Hematopoietic multipotent progenitor cell treated with erythropoietin and hydrocortisone succinate and interleukin-3 and kit ligand, for 4 days (in vitro differentiated cells): ENCODE measurements at regions not wholly inside any gene's neighbourhood (a gene's known extent, or its start where the extent isn't known, plus 50 kb on each side); places are given as distances from the start of the nearest gene placed in this dataset.

ENCODE experiments used
- DNase-seq: peaks from one replicate; pipeline ENCODE4 v3.0.0-alpha.2; 2015

DNA sequence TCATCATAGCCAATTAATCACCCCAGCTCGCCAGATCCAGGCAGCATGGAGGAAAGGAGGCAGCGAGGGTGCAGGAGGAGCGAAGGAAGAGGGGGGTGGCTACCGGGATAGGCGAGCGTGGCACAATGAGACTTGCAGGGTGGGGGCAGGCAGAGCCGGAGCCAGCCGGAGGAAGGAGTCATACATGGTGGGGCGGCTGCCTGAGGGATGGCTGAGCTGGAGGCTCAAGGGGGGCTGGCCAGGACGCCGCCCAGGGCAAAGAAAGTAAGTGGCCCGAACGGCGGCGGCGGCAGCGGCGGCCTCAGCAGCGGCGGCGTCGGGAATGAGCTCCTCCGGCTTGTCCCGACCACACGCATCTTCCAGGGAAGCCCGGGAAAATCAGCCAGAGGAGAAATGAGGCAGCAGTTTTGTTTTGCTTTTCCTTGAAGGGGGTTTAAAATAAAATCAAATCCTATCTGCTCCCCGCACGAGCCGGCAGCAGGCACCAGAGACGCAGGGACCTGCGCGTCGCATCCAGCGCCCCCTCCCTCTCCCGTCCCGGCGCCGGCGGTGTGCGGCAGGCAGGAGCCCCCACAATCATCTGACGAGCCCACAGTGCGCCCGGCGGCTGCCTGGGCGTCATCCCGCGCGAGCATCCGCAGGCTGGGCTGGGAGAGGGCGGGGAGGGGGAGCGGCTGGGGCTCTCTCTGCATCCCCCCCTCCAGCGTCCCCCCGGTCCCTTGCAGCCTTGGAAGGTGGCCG is 263.6 kb downstream of the CTTN start:
- DNase-seq, result no peak

DNA sequence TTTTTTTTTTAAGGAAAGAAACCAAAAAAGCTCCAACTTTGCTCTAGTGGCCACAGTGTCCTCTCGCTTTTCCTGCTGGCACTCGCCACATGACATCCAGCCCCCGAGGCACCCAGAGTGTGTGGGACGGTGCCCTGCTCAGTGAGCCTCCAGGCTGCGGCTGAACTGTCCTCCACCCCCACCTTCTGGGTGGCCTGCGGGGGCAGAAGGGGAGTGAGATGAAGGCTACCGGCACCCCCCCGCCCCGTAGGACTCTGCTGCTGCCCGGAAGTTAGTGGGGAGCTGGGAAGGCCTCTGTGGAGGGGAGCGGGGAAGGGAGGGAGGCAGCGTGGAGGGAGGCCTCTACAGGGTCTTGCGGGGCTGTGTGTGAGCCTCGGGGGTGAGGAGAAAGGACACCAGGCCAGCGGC is 264.4 kb downstream of the CTTN start:
- no peak for DNase-seq

DNA sequence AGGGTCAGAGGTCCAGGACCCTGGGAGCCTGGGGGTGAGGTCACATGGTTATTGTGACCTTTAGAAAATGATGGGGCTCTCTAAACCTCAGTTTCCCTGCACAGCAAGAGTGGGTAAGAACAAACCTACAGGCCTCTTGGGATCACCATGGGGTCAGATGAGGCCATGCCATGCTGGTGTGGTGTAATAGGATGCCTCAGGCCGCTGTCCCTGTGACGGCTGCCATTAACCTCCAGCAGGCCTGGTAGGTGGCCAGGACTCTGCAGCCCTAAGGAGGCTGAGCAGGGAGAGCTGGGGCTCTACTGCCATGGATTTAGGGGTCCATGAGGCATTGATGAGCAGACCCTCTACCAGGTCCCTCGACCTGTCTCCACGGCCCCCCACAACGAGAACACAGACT is 265.5 kb downstream of the CTTN start:
- DNase-seq, result no peak

DNA sequence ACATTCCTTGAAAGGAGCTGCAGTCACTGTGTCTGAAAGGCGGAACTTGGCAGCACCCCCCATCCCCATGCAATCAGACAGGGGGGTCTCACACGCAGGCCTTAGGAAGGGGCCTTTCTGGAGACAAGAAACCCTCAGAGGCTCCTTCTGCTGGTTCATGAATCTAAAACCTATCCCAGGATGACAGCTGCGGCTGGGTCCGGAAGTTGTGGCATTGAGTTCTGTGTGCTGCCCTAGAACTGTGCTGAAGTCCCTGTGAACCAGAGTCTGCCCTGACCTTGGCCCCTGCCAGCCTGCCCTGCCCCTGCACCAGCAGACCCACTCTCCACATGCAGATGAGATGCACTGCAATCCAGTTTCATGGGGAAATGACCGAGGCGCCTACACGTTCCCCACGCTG is 268.0 kb downstream of the CTTN start:
- DNase-seq, result peak; percentile 16

DNA sequence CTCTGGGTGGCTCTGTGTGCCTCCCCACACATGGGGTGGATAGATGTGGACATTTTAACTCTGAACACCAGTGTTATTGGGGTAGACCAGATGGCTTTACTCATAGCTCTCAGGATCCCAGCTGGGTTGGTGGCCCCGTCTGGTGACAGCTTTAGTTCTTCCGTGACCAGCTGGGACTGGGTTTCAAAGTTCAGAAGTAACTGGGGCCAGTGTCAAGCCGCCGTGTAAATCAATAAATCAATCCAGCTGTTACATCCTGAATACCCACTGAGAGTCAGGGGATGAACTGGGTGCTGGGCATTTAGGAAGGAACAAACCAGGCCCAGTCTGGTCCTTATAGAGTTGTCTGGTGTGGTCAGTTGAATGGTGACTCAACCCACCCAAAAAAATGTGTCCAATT is 269.4 kb downstream of the CTTN start:
- DNase-seq, result no peak

DNA sequence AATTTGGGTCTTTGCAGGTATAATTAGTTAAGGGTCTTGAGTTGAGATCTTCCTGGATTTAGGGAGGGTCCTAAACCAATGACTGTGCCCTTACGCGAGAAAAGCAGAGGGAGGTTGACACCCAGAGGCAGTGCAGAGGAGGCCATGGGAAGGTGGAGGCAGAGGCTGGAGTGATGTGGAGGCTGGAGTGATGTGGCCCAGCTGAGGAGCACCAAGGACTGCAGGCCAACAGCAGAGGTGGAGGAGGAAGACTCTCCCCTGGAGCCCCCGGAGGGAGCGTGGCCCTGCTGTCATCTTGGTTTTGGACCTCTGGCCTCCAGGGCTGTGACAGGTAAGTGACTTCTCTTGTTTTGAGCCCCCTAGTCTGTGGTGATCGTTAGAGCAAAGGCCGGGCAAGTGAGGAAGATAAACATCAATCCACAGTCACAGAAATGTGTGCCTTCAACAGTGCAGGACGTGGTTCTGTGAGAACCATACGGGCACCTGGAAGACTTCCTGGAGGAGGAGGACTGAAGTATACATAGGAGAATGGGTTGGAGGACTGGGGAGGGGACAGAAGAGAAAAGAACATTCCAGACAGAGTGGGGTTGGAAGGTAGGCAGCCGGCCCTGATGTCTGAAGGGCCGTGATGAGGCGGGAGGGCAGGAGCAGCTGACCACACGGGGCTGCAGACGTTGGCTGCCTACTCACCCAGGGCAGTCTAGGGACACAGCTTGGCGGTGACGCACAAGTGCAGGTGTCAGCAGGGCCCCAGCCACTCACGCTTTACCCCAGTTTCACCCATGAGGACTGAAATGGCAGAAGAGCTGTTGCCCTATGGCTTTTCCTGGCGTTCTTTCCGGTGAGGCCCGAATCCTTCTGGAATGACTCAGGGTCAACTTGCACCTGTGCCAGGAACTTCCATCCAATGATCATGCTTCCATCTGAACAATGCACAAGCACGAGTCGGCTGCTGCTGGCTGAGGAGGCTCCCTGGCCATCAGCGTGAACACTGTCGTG is 270.2 kb downstream of the CTTN start:
- no peak for DNase-seq

DNA sequence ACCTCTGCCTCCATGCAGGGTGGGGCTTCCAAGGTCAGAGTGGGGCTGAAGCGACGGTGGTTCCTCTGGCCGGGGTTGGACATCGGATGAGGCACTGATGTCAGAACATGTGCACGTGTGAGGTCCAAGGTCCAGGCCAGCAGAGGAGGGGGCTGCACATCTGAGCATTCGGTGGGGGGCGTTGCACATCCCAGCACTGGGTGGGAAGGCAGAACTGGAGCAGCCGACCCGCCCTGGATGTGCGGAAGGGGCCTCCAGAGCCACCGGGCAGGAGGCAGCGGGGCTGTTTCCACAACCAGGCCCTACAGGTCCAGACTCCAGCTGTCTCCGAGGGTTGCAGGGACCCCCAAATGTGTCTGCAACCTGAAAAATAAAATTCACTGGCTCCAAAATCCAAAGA is 271.0 kb downstream of the CTTN start:
- DNase-seq, result no peak

DNA sequence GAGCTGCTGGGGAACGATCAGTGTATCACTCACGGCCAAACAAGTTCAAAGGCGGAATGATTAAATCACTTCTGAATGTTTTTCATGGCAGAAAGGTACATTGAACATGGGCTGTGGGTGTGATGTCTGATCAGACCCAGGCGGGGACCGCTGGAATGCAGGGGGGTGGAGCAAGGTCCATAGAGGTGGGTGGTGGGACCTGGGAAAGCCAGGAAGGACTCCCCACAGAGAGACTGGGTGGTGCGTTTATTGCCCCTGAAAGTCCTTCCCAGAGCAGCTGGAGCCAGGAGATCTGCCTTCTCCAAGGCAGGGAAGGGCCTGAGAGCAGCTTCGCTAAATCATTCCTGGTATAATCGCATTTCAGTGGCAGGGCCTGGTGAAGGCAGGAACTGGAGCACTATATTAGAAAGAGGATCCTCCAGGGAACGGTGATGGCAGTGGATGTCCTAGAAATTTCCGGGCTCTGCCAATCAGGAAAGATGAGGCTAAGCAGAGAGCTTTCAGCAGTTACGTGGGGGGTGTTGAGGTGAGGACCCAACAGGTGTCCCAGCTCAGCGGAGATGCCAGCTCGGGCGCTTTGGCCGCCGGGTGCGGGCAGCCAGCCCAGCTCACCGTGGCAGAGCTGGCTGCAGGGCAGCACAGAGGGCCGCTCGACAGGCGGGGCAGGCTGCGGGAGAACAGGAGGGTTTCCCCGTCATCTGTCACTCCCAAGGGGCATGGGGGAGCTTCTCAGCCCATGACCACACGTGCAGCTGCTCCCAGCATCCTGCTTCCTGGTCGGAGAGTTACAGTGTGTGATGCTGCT is 271.7 kb downstream of the CTTN start:
- no peak for DNase-seq

DNA sequence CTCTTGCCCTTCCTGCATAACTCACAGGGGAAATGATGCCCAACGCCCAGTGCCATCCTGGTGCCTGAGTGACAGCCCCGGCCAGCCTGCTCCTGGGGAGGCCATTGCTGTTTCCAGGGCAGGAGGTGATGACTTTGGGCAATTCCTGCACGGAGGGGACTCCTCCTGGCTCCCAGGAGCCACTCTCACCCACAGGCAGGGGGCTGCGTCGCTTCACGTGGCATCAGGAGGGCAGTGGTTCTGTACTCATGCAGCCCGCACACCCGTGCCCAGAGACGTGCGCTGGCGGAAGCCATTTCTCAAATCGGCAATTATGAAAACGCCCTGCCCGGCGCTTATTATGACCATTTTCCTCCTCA is 272.3 kb downstream of the CTTN start:
- no peak for DNase-seq

DNA sequence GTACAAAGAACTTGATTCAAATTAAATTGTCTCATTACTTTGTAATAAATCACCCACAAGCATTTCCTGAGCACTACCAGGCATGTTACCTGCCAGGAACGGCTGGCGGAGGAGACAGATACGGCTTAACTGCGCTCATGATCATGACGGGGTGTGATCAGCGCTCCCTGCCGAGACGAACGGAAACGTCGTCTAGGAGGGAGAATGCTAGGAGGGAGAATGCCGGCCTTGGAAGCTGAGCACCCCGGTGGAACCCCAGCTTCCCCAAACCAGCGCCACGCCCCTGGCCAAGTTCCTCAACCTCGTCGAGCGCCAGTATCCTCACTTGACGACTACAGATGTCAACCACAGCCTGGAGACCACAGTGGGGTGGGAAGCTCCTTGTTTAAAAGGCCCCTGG is 272.8 kb downstream of the CTTN start:
- peak; percentile 8 for DNase-seq

DNA sequence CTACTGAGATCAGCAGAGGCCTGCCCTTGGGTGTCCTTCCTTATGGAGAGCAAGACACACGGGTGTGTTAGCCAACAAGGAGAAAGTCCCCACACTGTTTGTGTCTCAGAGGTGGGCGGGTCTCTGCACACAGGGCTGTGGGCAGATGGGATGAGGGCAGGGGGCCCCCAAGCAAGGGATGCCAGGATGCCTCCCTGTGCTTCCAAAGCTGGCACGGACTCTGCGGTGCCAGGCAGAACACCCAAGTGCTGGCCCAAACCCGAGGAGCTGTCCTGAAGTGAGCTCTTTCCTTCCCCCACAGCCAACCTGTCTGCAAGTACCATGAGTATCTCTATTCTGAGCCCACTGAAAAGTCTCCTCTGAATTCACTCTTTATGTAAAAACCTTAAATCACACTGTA is 273.3 kb downstream of the CTTN start:
- DNase-seq, result no peak

DNA sequence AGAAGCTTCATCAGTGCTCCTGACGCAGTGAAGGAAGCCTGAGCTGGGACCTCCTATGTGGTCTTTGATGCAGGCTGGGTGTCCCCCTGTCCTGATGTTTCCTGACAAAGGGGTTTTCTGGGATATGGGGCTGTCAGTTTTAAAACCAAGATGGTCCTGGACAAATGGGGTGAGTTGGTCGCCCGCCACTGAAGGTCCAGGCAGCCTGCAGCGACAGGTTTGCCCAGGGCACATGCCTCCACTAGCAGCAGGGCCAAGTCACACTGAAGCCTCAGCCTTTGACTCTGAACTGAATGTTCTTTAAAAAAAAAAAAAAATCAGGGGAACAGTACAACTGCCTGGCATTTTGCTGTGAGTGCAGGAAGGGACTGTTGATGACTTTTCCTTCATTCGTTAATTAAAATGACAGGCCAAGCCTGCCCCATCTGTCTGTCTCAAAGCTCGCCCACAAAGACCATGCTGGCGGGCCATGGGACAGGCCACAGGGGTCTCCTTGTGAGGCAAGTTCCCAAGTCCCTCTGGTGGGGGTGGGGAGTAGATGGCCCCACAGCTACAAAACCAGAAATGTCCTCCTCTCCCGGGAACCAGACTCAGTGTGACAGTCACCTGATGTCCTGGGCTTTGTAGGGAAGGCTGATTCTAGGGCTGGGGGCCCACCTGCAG is 274.8 kb downstream of the CTTN start:
- no peak for DNase-seq

DNA sequence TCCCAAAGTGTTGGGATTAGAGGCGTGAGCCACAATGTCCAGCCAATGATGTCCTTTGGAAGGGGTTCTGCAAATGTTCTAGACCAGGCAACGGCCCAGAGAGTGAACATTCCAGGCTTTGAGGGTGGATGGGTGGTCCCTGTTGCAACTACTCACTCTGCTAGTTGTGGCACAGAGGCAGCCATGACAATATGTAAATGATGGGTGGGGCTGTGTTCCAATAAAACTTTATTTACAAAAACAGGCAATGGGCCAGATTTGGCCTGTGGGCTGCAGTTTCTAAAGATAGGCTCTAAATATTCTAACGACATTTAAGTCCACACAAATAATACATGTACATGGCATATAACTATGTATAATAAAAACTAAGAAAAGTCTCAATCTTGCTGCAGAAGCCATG is 276.3 kb downstream of the CTTN start:
- DNase-seq, result no peak

DNA sequence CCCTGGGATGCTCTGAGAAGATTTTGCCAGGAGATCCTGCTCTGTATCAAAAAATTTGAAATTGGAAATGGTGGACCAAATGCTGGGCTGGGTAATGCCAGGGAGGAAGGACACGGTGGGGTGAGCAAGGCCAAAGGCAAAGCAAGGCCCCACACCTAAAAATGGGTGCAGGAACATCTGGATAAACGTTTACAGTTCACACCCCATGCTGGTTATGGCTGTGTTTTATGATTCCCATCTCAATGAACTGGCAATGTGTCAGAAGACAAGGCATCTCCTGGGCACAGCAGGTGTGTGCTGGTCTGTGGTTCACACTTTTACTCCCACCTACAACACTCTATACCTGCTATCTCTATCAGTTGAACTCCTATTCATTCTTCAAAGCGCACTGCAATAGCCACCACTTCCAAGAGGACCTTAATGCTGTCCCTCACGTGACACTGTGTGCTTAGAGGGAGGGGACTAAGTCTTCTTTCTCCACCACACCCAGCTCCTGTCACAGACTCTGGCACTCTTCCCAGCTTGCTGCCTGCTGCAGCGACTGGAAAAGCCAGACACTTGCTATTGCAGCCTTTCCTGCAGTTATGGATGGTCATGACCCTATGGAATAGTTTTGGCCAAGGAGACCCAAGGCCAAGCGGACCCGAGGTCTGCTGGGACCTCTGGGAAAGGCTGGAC is 277.5 kb downstream of the CTTN start:
- peak; percentile 26 for DNase-seq

DNA sequence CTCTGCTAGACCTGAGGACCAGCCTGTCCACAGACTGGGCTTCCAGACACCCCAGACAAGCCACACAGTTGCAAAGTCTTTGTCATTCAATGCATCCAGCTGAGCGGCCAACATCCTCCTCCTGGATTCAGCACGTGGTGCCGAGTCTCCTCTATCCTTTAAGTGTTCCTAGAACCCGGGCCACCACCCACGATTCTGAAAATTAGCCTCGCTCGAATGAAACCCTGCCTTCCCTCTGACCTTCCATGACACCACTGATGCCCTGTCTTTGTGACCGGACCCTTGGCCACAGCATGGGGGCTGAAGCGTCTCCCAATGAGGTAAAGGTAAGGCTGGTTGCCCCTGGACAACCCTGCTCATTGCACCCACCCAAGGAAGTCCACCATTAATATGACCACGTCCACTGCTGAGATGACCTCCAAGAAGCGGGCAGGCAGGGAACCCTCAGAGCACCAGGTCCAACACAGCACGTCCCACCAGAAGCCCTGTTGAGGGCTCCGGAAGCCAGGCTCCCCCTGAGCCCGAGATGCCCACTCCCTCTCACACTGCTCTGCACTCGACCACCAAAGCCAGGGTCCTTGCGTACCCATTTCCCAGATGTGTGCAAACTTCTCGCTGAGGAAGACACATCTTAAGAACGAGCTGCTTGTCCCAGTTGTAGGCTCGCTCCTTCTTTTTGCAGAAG is 279.0 kb downstream of the CTTN start:
- DNase-seq, result no peak

DNA sequence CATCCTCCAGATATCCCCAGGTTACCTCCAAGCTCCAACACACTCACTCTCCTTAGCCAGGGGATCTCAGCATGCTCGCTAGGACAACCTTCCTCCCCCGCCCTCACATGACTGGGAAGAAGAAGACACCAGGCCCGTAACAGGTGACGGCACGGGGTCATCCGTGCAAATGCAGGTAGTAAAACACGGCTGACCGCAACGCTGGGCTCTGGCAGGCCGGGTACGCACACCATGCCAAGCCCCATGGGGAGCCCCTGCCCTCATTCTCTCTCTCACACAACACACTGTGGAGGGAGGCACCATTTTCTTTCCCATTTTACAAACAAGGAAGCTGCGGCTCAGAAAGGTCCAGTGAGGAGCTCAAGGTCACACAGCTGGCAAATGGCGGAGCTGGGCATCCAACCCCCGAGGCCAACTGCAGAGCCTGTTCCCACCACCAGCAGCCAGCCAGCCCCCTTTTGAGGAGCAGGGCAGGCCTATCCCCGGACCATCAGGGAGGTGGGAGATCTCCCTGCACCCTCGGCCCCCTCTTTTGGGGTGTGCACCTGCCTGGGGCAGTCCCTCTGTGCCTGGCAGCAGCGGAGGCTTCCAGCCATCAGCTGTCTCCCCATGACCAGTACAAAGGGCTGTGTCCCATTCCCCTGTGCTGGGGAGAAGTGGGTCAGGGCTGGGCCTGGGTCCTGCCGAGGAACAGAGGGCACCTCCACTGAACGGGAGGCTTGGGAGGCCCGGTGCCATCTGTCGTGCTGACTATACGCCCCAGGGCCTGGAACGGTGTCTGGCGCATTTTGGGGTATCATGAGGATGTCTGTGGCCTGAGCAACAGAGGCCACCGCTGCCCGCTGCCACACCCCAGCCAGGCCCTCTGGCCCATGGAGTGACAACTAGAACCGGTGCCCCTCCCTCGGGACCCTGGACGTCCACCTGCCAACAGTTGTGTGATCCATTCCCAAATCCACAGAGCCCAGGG is 280.9 kb downstream of the CTTN start:
- DNase-seq, result no peak

DNA sequence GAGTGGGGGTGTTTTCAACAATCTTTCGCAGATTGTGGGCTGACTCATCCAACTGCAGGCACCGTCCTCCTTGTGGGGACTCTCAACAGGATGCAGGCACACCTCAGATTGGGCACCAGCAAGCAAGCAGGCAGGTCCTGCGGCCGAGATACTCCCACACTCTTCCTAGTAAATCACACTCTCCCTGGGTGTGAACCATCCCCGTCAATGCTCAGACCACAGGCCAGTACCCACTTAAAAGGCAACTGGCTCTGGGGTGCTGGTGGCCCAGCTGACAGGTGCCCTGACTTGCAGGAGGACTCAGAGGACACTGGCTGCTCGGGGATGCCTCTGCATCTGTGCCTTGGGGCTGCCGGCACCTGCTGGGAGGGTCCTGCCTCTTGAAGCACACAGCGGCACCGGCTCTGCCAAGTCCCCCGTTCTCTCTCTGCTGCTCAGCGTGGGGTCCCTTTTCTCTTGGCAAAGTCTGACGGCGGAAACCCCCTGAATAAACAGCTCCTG is 282.5 kb downstream of the CTTN start:
- DNase-seq, result peak; percentile 15

DNA sequence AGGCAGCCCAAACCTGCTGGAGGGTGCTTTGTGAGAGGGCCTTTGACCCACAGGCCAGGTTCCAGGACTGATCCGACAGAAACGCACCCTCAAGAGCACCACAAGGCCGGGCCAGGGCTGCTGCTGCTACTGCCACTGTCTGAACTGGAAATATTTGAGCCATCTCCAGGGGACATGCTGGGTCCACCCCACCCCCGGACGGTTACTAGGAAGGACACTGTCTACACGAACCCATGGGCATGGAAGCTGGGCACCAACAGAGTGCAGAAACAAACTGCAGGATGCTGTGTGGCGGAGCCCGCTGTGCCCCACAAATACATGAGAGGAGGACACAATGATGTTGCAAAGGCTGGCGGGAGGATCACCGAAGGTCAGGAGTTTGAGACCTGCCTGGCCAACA is 283.7 kb downstream of the CTTN start:
- no peak for DNase-seq

DNA sequence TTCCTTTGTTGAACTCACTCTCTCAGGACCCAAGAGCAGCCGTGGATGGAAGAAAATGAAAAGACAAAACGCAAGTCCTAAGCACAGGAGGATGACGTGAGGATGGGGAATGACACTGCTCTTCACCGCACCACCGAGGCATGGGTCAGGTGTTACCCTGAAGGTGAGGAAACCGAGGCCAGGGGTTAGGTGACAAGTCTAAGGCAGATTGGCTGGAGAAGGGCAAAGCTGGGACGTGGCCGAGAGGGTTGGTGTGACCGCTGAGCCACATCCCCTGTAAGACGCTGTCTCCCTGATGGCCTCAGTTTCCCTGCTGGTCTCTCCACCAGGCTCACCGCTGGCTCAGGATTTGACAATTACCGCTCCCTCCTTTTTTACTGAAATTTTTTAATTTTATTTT is 284.4 kb downstream of the CTTN start:
- no peak for DNase-seq

DNA sequence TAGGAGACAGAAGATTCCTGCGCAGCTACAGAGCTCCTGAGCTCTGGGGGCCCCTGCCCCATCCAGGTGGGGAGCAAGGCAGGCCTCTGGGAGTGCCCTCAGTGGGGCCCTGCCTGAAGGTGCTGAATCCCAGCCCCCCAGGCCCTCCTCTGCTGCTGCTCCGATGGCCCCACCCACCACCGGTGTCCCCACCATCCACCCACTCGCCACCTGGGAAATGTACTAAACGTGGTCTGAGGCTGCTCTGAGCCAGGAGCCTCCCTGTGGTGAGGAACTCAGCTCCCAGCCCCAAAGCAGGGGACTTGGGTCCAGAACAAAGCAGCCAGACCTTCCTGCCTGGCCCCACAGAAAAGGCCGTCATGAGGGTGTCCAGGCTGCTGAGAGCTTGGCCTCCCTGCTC is 289.4 kb downstream of the CTTN start:
- DNase-seq, result no peak
